ENCODE measurements at regions not wholly inside any gene's neighbourhood (a gene's known extent, or its start where the extent isn't known, plus 50 kb on each side); places are given as distances from the start of the nearest gene placed in this dataset.

DNA sequence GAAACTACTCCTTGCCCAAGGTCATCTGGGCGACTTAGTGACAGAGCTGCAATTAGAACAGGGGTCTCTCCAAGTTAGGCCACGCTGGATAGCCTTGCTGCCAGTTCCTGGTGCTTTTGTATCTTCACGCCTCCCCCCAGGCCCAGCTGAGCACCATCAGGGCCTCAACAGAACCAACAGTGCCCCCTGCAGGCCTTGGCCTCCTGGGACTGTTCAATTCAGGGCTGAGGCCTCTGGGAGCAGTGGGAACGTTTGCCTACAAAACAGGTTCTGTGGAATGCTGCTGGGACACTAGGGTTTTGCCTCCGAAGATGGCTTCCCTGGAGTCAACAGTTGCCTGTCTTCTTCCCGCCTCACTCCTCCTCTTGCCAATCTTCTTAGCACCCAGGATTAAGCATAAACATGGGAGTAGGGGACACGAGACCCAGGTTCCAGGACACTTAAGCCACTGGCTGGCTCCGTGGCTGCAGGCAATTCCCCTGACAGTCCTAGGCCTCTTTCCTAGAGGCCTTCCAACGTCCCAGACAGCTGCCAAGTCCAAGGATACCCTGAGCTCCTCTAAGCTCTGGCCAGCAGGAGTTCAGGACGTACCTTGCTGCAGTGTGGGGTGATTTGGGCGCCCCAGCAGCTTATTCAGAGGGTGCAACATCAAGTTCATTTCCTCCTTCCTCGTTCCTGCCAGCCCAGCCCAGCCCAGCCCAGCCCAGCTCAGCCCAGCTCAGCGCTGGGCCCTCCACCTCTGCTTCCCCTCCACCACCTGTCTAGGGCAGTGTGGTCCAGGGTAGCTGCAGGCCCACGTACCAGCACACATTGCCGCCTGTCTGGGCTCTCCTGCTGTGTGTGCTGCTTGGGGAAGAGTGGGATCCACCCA, 246.6 kb upstream of the RPL38 start (continued):
- TF ChIP-seq MTF1 (CRISPR knock-in tag; IDR thresholded peaks at IDR 0.05) = no peak
- TF ChIP-seq BORCS8-MEF2B (CRISPR knock-in tag; IDR thresholded peaks at IDR 0.05) = no peak
- TF ChIP-seq, protein P1, sequence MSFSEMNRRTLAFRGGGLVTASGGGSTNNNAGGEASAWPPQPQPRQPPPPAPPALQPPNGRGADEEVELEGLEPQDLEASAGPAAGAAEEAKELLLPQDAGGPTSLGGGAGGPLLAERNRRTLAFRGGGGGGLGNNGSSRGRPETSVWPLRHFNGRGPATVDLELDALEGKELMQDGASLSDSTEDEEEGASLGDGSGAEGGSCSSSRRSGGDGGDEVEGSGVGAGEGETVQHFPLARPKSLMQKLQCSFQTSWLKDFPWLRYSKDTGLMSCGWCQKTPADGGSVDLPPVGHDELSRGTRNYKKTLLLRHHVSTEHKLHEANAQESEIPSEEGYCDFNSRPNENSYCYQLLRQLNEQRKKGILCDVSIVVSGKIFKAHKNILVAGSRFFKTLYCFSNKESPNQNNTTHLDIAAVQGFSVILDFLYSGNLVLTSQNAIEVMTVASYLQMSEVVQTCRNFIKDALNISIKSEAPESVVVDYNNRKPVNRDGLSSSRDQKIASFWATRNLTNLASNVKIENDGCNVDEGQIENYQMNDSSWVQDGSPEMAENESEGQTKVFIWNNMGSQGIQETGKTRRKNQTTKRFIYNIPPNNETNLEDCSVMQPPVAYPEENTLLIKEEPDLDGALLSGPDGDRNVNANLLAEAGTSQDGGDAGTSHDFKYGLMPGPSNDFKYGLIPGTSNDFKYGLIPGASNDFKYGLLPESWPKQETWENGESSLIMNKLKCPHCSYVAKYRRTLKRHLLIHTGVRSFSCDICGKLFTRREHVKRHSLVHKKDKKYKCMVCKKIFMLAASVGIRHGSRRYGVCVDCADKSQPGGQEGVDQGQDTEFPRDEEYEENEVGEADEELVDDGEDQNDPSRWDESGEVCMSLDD (CRISPR knock-in tag; IDR thresholded peaks at IDR 0.05; ENCODE audit: borderline replicate concordance) = no peak
- TF ChIP-seq HOXD1 (CRISPR knock-in tag; IDR thresholded peaks at IDR 0.05) = no peak
- TF ChIP-seq FOXJ3 (CRISPR knock-in tag; IDR thresholded peaks at IDR 0.05; ENCODE audit: borderline replicate concordance) = no peak
- TF ChIP-seq AKAP8 (CRISPR knock-in tag; IDR thresholded peaks at IDR 0.05) = no peak
- no peak for TF ChIP-seq ATF1 (CRISPR knock-in tag; IDR thresholded peaks at IDR 0.05)
- TF ChIP-seq, protein P2, sequence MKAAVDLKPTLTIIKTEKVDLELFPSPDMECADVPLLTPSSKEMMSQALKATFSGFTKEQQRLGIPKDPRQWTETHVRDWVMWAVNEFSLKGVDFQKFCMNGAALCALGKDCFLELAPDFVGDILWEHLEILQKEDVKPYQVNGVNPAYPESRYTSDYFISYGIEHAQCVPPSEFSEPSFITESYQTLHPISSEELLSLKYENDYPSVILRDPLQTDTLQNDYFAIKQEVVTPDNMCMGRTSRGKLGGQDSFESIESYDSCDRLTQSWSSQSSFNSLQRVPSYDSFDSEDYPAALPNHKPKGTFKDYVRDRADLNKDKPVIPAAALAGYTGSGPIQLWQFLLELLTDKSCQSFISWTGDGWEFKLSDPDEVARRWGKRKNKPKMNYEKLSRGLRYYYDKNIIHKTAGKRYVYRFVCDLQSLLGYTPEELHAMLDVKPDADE (CRISPR knock-in tag; IDR thresholded peaks at IDR 0.05) = no peak
- TF ChIP-seq ZFX (CRISPR knock-in tag; IDR thresholded peaks at IDR 0.05; ENCODE audit: low read depth) = peak; percentile 46; the same call in 1 of the 2 replicates
- no peak for TF ChIP-seq JUNB (CRISPR knock-in tag; IDR thresholded peaks at IDR 0.05; ENCODE audit: borderline replicate concordance)
- TF ChIP-seq MBD4 (IDR thresholded peaks at IDR 0.05; ENCODE audit: borderline replicate concordance, low read length) = no peak
- no peak for TF ChIP-seq PLRG1 (conservative IDR thresholded peaks at IDR 0.05)
- TF ChIP-seq, protein P3, sequence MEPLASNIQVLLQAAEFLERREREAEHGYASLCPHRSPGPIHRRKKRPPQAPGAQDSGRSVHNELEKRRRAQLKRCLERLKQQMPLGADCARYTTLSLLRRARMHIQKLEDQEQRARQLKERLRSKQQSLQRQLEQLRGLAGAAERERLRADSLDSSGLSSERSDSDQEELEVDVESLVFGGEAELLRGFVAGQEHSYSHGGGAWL (CRISPR knock-in tag; IDR thresholded peaks at IDR 0.05) = no peak
- TF ChIP-seq ZNF263 (CRISPR knock-in tag; IDR thresholded peaks at IDR 0.05) = no peak
- TF ChIP-seq, protein P4, sequence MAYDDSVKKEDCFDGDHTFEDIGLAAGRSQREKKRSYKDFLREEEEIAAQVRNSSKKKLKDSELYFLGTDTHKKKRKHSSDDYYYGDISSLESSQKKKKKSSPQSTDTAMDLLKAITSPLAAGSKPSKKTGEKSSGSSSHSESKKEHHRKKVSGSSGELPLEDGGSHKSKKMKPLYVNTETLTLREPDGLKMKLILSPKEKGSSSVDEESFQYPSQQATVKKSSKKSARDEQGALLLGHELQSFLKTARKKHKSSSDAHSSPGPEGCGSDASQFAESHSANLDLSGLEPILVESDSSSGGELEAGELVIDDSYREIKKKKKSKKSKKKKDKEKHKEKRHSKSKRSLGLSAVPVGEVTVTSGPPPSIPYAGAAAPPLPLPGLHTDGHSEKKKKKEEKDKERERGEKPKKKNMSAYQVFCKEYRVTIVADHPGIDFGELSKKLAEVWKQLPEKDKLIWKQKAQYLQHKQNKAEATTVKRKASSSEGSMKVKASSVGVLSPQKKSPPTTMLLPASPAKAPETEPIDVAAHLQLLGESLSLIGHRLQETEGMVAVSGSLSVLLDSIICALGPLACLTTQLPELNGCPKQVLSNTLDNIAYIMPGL (CRISPR knock-in tag; IDR thresholded peaks at IDR 0.05; ENCODE audit: borderline replicate concordance in 1 of 2, low read depth in 1 of 2) = peak in 1 of 2 experiments; percentile 58; a peak in 1 of 4 replicates
- no peak for TF ChIP-seq TOE1 (CRISPR knock-in tag; IDR thresholded peaks at IDR 0.05)
- TF ChIP-seq CCDC6 (CRISPR knock-in tag; IDR thresholded peaks at IDR 0.05) = no peak
- no peak for TF ChIP-seq SOX13 (IDR thresholded peaks at IDR 0.05)
- TF ChIP-seq SOX13 (CRISPR knock-in tag; conservative IDR thresholded peaks at IDR 0.05 in 1 of 2, IDR thresholded peaks at IDR 0.05 in 1 of 2) = no peak
- TF ChIP-seq ZNF3 (CRISPR knock-in tag; IDR thresholded peaks at IDR 0.05) = no peak
- TF ChIP-seq, protein P5, sequence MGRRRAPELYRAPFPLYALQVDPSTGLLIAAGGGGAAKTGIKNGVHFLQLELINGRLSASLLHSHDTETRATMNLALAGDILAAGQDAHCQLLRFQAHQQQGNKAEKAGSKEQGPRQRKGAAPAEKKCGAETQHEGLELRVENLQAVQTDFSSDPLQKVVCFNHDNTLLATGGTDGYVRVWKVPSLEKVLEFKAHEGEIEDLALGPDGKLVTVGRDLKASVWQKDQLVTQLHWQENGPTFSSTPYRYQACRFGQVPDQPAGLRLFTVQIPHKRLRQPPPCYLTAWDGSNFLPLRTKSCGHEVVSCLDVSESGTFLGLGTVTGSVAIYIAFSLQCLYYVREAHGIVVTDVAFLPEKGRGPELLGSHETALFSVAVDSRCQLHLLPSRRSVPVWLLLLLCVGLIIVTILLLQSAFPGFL (CRISPR knock-in tag; IDR thresholded peaks at IDR 0.05) = no peak
- TF ChIP-seq, protein P6, sequence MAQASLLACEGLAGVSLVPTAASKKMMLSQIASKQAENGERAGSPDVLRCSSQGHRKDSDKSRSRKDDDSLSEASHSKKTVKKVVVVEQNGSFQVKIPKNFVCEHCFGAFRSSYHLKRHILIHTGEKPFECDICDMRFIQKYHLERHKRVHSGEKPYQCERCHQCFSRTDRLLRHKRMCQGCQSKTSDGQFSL (CRISPR knock-in tag; IDR thresholded peaks at IDR 0.05) = 0 out of 2 replicates have a peak, but pooled peaks have one; percentile 78
- TF ChIP-seq ZNF605 (CRISPR knock-in tag; IDR thresholded peaks at IDR 0.05) = no peak

Measured in HepG2 (cell line).